HG02798 (cell line): ENCODE measurements at regions not wholly inside any gene's neighbourhood (a gene's known extent, or its start where the extent isn't known, plus 50 kb on each side); places are given as distances from the start of the nearest gene placed in this dataset.

Experiments
- ATAC-seq: cut with Tn5 transposase; IDR thresholded peaks from one replicate; pipeline ENCODE4 v1.9.1; 2021; ENCODE audit warnings: mild to moderate bottlenecking; ENCODE audit not compliant: unreplicated experiment, poor library complexity

DNA sequence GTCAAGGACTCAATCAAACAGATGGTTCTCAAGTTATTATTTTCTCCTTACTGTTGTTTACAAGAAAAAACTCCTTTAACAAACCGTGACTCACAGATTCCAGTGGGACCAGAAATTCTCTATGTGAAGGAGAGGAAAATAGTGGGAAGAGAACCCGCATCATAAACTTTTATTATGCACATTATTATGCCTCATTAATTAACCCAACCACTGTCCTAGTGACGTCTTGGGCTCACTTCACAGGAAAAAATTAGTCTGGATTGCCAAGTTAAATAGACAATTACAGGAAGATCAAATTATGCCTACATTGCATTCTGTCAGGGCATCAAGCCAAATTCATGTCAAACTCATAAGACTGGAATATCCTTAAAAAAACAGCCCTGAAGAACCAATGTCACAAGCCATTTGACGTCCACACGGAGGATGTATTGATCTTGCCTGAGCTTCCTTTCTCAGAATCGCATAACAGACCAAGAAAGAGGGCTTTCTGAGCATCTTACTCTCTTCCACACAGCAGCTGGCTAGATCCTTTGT is 347.8 kb downstream of the DUSP10 start:
- no peak for ATAC-seq

DNA sequence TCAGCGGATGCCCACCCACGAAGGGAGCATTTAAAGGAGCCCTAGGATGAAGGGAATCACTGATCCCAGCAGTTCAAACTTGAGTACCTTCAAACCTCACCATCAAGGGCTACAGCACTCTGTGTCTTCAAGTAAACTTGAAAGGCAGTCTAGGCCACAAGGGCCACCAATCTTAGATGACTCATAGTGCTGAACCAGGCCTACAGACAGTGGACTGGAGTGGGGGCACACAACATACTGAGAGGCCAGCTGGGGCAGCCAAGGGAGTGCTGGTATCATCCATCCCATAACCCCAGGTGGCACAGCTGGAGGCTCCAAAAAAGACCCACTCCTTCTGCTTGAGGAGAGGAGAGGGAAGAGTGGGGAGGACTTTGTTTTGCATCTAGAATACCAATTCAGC is 345.4 kb downstream of the DUSP10 start:
- ATAC-seq = no peak

DNA sequence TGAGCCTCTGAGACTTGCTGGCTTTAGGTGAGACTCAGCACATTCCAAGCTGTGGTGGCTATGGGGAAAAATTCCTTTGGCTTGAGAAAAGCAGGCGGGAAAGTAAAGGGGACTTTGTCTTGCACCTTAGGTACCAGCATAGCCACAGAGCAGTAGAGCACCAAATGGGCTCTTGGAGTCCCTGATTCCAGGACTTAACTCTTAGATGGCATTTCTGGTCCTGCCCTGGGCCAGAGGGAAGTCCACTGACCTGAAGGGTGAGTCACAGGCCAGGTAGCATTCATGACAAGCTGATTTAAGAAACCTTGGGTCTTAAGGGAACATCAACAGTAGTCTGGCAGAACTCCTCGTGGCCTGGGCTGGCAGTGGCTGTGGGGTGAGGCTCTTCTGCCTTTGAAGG is 344.7 kb downstream of the DUSP10 start:
- ATAC-seq = no peak

DNA sequence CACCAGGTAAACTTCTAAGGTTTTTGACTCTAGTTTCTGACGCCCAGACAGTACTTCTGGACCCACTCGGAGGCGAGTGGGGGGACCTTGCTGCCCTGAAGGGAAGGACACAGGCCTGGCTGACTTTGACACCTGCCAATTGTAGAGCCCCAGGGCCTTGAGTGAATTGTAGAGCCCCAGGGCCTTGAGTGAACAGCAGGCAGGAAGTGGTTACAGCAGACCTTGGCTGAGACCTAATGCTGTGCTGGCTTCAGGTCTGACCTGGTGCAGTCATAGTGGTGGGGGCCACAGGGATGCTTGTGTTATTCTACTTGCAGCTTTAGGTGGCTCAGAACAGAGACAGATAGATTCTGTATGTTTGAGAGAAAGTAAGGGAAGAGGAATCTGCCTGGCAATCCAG is 344.3 kb downstream of the DUSP10 start:
- ATAC-seq = no peak

DNA sequence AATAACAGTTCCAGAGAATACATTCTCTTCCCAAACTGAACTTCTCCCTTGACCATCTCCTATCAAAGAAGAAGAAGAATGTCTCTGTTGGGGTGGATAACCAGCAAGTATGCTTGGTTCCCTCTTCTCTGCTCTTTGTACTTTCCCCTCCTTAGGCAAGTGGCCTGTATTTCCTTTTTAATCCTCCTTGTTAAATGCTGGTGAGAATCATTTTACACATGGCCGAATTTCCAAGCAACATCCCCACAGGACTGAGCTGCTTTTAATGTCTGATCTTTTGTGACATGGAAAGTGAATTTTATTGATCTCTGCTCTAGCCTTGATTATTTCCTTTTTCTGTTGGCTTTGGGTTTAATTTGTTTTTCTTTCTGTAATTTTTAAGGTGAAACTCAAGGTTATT is 336.7 kb downstream of the DUSP10 start:
- no peak for ATAC-seq

DNA sequence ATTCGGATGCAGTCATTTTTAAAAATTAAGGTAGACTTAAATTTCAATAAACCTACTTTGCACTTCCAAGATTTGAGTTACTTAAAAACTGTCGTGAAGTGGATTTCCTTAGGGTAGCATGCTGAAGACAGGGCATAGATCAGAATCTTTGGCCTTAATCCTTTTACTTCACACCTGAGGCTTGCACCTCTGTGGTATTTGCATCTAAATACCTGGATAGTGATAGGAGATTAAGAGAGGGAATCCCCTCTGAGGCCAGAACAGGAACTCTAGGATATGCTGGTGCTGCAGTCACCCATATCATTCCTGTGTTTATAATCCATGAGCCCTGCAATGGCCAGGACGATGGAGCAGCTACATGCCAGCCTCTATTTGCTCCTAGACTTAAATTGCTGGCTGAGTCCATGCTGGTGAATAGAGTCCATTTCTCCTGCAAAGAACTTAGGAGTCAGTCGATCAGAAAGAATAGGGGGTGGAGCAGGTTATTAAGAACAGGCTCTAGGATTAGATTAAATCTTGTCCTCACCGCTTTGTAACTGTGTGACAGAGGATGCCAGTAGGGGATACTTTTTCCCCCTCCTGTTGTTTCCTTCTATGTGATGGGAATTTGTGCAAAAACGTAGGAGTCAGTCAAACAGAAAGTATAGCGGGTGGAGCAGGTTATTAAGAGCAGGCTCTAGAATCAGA is 333.6 kb downstream of the DUSP10 start:
- ATAC-seq = no peak

DNA sequence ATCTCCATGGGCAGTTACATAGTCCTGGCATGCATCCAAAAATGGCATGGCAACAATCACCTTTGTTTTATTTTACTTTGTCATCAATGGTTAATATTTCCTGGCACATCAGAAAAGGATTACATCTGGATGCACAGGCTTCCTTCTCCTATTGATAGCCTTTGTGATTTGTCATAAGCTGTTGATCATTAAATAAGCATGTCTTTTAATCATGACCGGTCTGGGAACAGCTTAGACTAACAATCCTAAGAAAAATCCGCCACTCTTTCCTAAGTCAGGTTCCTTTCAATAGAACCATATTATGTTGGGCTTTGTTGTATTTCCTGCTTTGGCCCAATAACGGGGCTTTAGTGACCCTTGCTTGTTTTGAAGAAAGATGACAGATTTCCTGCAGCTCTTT is 330.6 kb downstream of the DUSP10 start:
- no peak for ATAC-seq

DNA sequence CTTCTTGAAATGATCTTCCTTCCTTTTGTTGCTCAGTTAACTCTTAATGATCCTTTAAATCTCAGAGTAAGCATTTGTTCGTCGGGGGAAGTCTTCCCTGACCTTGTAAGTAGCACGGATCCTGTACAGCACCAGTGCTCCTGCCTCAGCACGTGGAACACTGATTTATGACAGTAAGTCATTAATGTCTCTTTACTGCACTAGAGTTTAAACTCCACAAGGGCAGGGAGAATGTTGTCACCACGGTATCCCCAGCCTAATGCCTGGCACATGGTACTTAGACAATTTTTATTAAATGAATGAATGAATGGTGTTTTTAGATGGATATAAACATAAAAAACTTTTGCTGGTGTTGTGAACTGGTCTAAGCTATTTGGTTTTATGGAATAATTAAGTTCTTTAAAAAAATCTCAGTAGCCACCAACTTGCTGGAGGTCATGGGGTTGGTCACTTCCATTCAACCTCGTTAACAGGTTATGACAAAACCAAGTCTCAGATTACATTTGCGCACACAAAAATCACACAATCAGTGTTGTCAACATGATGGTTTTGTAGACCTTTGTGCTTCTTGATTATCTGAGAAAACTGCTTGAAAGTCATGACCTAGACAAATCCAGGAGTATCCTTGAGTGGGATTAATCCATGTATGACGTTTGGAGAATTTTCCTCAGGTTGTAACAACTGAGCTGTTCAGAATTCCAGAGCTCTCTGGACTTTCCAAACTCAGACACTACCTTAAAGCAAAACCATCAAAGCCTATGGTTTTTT is 326.9 kb downstream of the DUSP10 start:
- ATAC-seq = no peak

DNA sequence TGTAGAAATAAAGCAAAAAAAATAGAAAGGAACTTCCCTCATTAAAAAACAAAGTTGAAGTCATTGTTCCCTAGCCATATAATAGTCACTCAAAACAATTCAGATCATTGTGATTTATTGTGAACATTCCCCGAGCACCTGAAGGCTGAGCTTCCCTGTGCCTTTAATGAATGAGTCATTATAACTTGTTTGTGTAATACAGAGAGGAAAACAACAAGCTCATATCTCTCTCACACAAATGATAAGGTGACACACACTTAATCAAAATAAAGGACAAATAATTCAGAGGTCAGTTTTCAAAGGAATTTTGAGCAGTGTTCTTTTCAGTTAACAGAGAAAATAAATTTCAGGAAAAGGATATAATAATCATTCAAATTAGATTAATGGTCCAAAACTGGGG is 326.2 kb downstream of the DUSP10 start:
- ATAC-seq = no peak

DNA sequence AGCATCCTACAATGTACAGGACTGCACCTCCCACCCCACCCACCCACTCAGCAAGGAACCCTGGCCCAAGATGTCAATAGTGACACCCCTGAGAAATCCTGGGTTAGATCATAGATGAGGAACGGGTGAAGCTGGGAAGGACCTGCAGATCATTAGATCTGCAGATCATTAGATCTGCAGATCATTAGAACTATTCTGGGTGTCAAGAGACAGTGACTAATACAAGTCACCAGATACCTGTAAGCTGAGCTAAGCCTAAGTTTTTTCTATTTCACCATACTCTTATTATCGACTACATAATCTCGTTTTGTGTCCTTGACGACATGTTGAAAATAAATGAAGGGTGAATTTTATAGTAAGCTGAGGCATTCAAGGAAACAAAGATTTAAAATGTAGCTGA is 325.7 kb downstream of the DUSP10 start:
- ATAC-seq = no peak

DNA sequence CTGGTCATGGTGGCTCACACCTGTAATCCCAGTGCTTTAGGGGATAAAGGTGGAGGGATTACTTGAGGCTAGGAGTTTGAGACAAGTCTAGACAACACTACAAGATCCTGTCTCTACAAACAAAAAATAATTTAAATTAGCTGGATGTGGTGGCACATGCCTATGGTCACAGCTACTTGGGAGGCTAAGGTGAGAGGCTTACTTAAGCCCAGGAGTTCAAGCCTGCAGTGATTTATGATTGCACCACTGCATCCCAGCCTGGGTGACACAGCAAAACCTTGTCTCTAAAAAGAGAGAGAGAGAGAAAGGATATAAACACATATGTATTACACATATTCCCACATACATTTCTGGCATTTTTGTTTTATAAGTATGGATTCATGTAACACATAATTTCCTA is 325.2 kb downstream of the DUSP10 start:
- ATAC-seq = no peak

DNA sequence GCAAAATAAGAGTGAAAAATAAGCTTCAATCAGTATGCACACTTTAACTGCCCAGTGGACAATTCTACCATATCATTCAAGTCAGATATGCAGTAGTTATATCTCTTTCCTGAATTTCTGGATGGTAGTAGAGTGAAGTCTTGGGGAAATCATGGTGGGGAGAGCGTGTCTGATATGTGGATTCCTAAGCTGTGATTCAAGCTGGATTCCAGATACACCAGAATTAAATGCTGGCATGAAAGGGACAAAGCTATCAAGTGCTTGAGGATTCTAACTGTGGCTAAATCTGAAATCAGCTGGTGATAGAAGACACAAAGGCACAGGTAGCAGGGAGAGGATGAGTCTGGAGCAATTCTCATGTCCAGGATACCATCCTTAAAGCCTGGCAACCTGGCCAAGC is 323.5 kb downstream of the DUSP10 start:
- no peak for ATAC-seq

DNA sequence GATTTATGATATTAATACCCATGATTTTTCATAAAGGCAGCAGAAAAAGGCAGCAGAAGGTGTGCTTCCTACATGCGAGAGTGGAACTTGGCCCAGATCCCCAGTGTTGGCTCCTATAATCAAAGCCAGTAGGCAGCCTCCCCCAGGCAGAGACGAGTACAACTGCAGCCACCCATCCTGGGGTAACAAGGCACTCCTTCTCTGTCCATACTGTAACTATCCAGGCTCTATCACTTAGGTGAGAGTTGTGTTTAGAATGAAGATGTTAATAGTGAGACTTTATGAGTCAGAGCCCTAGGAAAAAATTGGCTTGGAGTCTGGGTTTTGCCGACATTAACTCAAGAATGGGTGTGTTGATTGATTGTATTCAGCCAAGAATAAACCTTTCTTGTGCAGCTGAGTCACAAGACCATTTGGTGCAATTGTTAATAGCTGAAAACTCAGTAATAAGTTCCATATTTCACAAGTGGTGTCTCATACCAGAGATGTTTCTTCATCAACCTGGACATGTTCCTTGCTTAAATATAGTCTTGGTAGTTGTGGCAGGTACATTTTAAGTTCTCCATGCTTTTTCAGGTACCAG is 322.3 kb downstream of the DUSP10 start:
- ATAC-seq = no peak

DNA sequence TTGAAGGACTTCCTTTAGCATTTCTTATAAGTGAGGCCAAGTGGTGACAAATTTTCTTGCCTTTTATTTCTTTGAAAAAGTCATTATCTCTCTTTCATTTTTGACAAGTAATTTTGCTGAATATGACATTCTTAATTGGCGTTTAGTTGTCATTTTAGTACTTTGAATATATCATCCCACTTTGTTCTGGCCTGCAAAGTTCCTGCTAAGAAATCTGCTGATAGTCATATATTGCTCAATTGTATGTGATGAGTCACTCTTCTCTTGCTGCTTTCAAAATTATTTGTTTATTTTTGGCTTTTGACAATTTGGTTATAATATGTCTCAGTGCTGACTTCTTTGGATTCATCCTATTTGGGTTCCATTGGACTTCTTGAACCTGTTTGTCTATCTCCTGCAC is 312.6 kb downstream of the DUSP10 start:
- no peak for ATAC-seq

DNA sequence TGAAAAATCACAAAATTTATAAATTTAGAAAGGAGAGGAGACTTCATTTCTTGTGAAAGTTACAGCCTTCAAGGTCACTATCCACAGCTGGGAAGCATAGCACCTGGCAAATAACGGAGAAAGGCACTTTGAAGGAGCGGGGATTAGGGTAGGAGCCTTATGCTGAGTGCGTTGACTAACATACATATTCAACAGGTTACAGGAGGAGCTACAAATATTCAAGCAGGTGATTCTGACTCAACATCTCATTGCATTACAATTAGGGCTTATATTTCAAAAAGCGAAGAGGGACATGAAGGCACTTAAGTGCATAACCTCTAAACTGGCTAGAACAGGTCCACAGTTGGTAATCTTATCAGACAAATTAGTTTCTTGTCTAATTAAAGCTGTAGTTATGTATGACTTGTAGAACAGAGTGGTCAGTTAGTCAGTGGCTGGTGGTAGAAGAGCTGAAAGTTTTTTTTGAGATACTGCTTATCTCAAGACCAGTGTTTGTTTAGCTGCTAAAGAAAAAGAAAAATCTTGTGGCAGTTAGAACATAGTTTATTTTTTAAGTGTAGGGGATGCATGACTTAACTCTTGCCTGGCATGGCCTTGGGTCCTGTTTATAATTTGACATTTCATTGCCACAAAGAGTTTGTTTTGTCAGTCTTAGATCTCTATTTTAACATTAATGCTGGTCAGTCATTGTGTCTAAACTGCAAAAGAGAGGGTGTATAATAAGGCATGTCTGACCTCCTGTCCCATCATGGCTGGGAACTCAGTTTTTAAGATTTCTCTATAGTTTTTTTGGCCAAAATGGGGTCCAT is 311.5 kb downstream of the DUSP10 start:
- ATAC-seq = no peak

DNA sequence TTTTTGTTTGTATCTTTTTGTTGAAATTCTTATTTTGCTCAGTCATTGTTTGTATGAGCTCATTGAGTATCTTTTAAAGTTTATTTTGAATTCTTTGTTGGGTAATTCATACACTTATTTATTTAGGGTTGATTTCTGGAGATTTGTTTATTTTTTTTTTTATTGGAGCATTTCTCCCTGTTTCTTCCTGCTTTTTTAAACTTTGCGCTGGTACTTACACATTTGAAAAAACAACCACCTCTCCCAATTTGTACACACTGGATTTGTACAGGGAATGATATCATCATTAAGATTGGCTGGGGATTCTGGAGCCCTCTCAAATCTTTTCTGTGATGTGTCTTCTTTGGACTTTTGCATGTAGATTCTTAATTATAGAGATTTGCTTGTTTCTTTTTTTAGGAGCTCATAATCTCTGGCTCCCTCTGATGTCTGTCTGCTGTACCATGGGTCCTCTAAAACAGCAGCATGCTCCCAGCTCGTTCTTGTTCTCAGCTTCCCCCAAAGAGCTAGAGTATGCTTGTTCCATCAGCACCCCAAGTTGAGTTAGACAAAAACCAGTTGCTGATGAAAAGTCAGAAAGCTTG is 310.7 kb downstream of the DUSP10 start:
- ATAC-seq = no peak

DNA sequence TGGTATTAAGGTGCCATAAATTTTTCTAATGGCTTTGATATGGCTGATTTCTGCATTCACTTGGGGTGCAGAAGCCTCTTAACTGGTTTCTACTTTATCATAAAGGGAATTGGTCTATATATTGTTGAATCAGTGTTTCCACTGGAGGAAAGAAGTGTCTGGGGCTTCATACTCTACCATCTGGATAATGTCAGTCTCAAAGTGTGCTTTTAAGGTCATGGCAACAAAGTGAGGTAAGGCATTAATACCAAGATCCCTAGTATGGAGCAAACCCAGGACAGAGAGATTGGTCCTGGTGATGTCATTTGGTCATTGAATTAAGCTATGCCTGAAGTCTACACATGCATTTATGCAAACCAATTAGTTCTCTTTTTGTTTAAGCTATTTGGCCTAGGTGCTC is 309.9 kb downstream of the DUSP10 start:
- no peak for ATAC-seq

DNA sequence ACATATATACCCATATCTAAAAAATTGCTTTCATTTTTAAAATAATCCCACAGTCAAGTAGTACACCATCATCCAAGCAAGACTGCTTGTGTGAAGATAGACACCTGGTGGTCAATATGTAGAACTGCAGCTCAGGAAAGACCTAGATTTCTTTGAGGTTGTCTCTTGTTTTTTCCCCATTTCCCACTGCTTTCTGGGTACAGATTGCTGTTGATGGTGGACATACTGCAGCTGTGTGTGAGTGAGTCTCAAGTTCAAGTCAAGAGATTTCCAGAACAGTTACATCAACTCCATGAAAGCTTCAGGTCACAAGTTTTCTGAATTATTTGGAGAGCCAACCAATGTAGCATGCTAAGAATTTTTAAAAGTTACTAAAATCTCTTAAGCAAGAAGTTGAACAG is 306.4 kb downstream of the DUSP10 start:
- ATAC-seq = peak; percentile 77

DNA sequence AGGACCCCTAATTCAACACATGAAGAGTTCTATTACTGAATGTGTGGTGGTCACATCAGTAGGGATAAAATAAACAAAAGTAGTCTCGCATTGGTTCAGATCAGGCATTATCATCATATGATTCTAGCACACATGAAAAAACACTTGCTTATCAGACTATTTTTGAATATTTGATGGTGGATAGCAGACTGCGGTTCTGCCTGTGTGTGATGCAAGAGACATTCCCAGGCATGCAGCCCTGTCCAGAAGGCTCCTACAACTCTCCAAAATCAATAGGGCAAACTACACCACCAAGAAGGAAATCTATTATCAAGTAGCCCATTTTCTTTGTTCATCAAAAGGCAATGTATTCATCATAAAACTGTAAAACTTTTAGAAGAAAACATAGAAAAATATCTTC is 304.7 kb downstream of the DUSP10 start:
- no peak for ATAC-seq

DNA sequence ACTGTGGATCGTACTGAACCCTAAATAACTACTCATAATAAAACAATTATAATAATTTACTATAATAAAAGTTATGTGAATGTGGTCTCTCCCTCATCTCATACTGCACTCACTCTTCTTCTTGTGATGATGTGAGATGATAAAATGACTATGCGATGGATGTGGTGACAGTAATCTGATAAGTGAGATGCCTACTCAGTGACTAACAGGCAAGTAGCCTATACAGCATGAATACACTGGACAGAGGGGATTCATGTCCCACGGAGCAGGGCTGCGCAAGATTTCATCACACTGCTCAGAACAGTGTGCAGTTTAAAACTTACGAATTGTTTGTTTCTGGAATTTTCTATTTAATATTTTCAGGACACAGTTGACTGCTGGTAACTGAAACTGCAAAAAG is 304.0 kb downstream of the DUSP10 start:
- no peak for ATAC-seq
